CD8-positive, alpha-beta memory T cell (primary cell): ENCODE measurements at regions not wholly inside any gene's neighbourhood (a gene's known extent, or its start where the extent isn't known, plus 50 kb on each side); places are given as distances from the start of the nearest gene placed in this dataset.
"Not testable (repeated sequence)": the region's sequence is repeated elsewhere in the genome, so short reads cannot be mapped to it uniquely, and the experiment has no call there.

ENCODE experiments used
- CTCF ChIA-PET: fragments of 350-600 bp; sonication (Branson Sonifier 250); formaldehyde crosslinking; loops from one replicate; lab custom pipeline; 2021; ENCODE audit warnings: antibody characterized with exemption; lab: Charles Lee
- POLR2A ChIA-PET: fragments of 350-600 bp; sonication (Branson Sonifier 250); formaldehyde crosslinking; loops from one replicate; lab custom pipeline; 2021; ENCODE audit warnings: antibody characterized with exemption; lab: Charles Lee
- DNase-seq, 5 donors: peaks; one replicate each; pipeline versions ENCODE4 v3.0.0 to v3.0.0-alpha.2; 2020 to 2022; ENCODE audit warnings: mixed read lengths in 1 of 5
- H3K27ac ChIP-seq: one replicate; pipeline ENCODE4 v1.7.0; 2013; ENCODE audit warnings: low read depth, mild to moderate bottlenecking, low read length, moderate library complexity
- H3K27me3 ChIP-seq: 2 replicates; pipeline ENCODE4 v1.7.0; 2013; ENCODE audit warnings: low read length, mild to moderate bottlenecking; ENCODE audit not compliant: insufficient read depth, poor library complexity, severe bottlenecking
- H3K36me3 ChIP-seq: 2 replicates; pipeline ENCODE4 v1.7.0; 2013; ENCODE audit warnings: mild to moderate bottlenecking, low read length, moderate library complexity; ENCODE audit not compliant: insufficient read depth
- H3K4me1 ChIP-seq: 2 replicates; pipeline ENCODE4 v1.7.0; 2013; ENCODE audit warnings: mild to moderate bottlenecking, low read length, moderate library complexity; ENCODE audit not compliant: insufficient read depth
- H3K4me3 ChIP-seq: 2 replicates; pipeline ENCODE4 v1.7.0; 2013; ENCODE audit warnings: mild to moderate bottlenecking, low read length
- H3K9me3 ChIP-seq: 2 replicates; pipeline ENCODE4 v1.7.0; 2013; ENCODE audit warnings: mild to moderate bottlenecking, low read length
- H3K27ac Mint-ChIP-seq, 8 donors: one replicate each; pipeline ENCODE4 v1.8.0; 2020 to 2021; ENCODE audit warnings: mixed read lengths in 8 of 8, mild to moderate bottlenecking in 6 of 8, inconsistent platforms in 3 of 8, moderate library complexity in 3 of 8
- H3K27me3 Mint-ChIP-seq, 2 donors: one replicate each; pipeline ENCODE4 v1.8.0; 2020 to 2021; ENCODE audit warnings: mixed read lengths in 2 of 2, mild to moderate bottlenecking in 1 of 2, moderate library complexity in 1 of 2
- H3K36me3 Mint-ChIP-seq, 3 donors: one replicate each; pipeline ENCODE4 v1.8.0; 2020 to 2021; ENCODE audit warnings: mixed read lengths in 3 of 3, inconsistent platforms in 1 of 3, mild to moderate bottlenecking in 1 of 3
- H3K4me1 Mint-ChIP-seq, 3 donors: one replicate each; pipeline ENCODE4 v1.8.0; 2020 to 2021; ENCODE audit warnings: mixed read lengths in 3 of 3, inconsistent platforms in 1 of 3, mild to moderate bottlenecking in 1 of 3
- H3K4me3 Mint-ChIP-seq, 7 donors: one replicate each; pipeline ENCODE4 v1.8.0; 2020 to 2021; ENCODE audit warnings: mixed read lengths in 7 of 7, mild to moderate bottlenecking in 6 of 7, moderate library complexity in 4 of 7, inconsistent platforms in 2 of 7
- H3K9me3 Mint-ChIP-seq, 5 donors: one replicate each; pipeline ENCODE4 v1.8.0; 2020 to 2022; ENCODE audit warnings: mixed read lengths in 5 of 5, mild to moderate bottlenecking in 3 of 5, moderate library complexity in 2 of 5, inconsistent platforms in 1 of 5

GRCh38 chr2:17355608-17356329 lies 162.5 kb downstream of the RAD51AP2 start:
- CTCF ChIA-PET, result no interaction called here
- no peak overlapping the region for H3K4me3 Mint-ChIP-seq
- Histone ChIP-seq H3K27me3 (no peaks in the 10 kb centered on the region), H3K27ac (no peak overlapping the region), H3K36me3 (no peaks in the 10 kb centered on the region), H3K4me3 (no peak overlapping the region), H3K9me3 (no peaks in the 10 kb centered on the region), H3K4me1 (no peaks in the 10 kb centered on the region)
- no peak for DNase-seq
- POLR2A ChIA-PET, result no interaction called here
- no peaks in the 10 kb centered on the region for H3K36me3 Mint-ChIP-seq
- H3K9me3 Mint-ChIP-seq, result peaks cover 0 to 12% (median 6%) of the 10 kb centered on the region in 5 donors
- no peaks in the 10 kb centered on the region for H3K27me3 Mint-ChIP-seq
- H3K27ac Mint-ChIP-seq, result no peak overlapping the region
- no peaks in the 10 kb centered on the region for H3K4me1 Mint-ChIP-seq

- Mint-ChIP-seq H3K27ac (no peak overlapping the region), H3K4me3 (no peak overlapping the region), H3K36me3 (no peaks in the 10 kb centered on the region), H3K9me3 (peaks cover 0 to 16% (median 3%) of the 10 kb centered on the region in 5 donors), H3K27me3 (no peaks in the 10 kb centered on the region), H3K4me1 (no peaks in the 10 kb centered on the region)
- no peaks in the 10 kb centered on the region for H3K36me3 ChIP-seq
- ChIA-PET POLR2A (no interaction called here), CTCF (no interaction called here)
- no peaks in the 10 kb centered on the region for H3K27me3 ChIP-seq
- H3K4me1 ChIP-seq, result no peaks in the 10 kb centered on the region
- H3K27ac ChIP-seq, result no peak overlapping the region
- no peaks in the 10 kb centered on the region for H3K9me3 ChIP-seq
- no peak for DNase-seq
- no peak overlapping the region for H3K4me3 ChIP-seq
Observed at GRCh38 chr2:17353263-17353662, 165.0 kb downstream of the RAD51AP2 start.

GRCh38 chr2:17342692-17343091 lies 175.5 kb downstream of the RAD51AP2 start:
- H3K4me3 Mint-ChIP-seq, H3K9me3 ChIP-seq, CTCF ChIA-PET, H3K36me3 ChIP-seq, H3K27ac ChIP-seq, H3K36me3 Mint-ChIP-seq, POLR2A ChIA-PET, H3K9me3 Mint-ChIP-seq, H3K27ac Mint-ChIP-seq, H3K27me3 ChIP-seq, DNase-seq, H3K4me1 ChIP-seq, H3K27me3 Mint-ChIP-seq, H3K4me1 Mint-ChIP-seq, H3K4me3 ChIP-seq: not testable (repeated sequence)

- Histone ChIP-seq H3K27me3 (no peaks in the 10 kb centered on the region), H3K4me1 (no peaks in the 10 kb centered on the region), H3K36me3 (no peaks in the 10 kb centered on the region), H3K4me3 (no peak overlapping the region), H3K9me3 (no peaks in the 10 kb centered on the region), H3K27ac (no peak overlapping the region)
- H3K27me3 Mint-ChIP-seq, result peaks cover 0 to 2% of the 10 kb centered on the region in 2 donors
- DNase-seq, result no peak
- CTCF ChIA-PET, result no interaction called here
- H3K27ac Mint-ChIP-seq, result no peak overlapping the region
- no peaks in the 10 kb centered on the region for H3K36me3 Mint-ChIP-seq
- peaks cover 3 to 12% (median 4%) of the 10 kb centered on the region in 5 donors for H3K9me3 Mint-ChIP-seq
- H3K4me3 Mint-ChIP-seq, result no peak overlapping the region
- H3K4me1 Mint-ChIP-seq, result no peaks in the 10 kb centered on the region
- POLR2A ChIA-PET, result no interaction called here
Observed at GRCh38 chr2:17337507-17337906, 180.7 kb downstream of the RAD51AP2 start.

GRCh38 chr2:17336458-17336857 lies 181.8 kb downstream of the RAD51AP2 start:
- Histone ChIP-seq H3K9me3 (no peaks in the 10 kb centered on the region), H3K4me3 (no peak overlapping the region), H3K27me3 (no peaks in the 10 kb centered on the region), H3K27ac (no peak overlapping the region), H3K4me1 (no peaks in the 10 kb centered on the region), H3K36me3 (no peaks in the 10 kb centered on the region)
- Mint-ChIP-seq H3K4me3 (no peak overlapping the region), H3K9me3 (peaks cover 0 to 16% (median 3%) of the 10 kb centered on the region in 5 donors), H3K27me3 (peaks cover 0 to 2% of the 10 kb centered on the region in 2 donors), H3K27ac (no peak overlapping the region), H3K36me3 (no peaks in the 10 kb centered on the region), H3K4me1 (no peaks in the 10 kb centered on the region)
- POLR2A ChIA-PET, result no interaction called here
- CTCF ChIA-PET, result no interaction called here
- no peak for DNase-seq

GRCh38 chr2:17334300-17334699 lies 183.9 kb downstream of the RAD51AP2 start:
- Mint-ChIP-seq H3K4me1 (no peaks in the 10 kb centered on the region), H3K27me3 (no peaks in the 10 kb centered on the region), H3K36me3 (no peaks in the 10 kb centered on the region), H3K9me3 (peaks cover 0 to 16% (median 4%) of the 10 kb centered on the region in 5 donors), H3K4me3 (no peak overlapping the region), H3K27ac (no peak overlapping the region)
- H3K27ac ChIP-seq, result no peak overlapping the region
- no peaks in the 10 kb centered on the region for H3K27me3 ChIP-seq
- H3K4me3 ChIP-seq, result no peak overlapping the region
- no peak for DNase-seq
- H3K9me3 ChIP-seq, result no peaks in the 10 kb centered on the region
- POLR2A ChIA-PET, result no interaction called here
- no peaks in the 10 kb centered on the region for H3K36me3 ChIP-seq
- no peaks in the 10 kb centered on the region for H3K4me1 ChIP-seq
- CTCF ChIA-PET, result no interaction called here

- H3K9me3 ChIP-seq, result no peaks in the 10 kb centered on the region
- no peaks in the 10 kb centered on the region for H3K36me3 Mint-ChIP-seq
- peaks cover 0 to 16% (median 5%) of the 10 kb centered on the region in 5 donors for H3K9me3 Mint-ChIP-seq
- no peak overlapping the region for H3K4me3 ChIP-seq
- no peak for DNase-seq
- no peaks in the 10 kb centered on the region for H3K27me3 ChIP-seq
- ChIA-PET CTCF (no interaction called here), POLR2A (no interaction called here)
- no peak overlapping the region for H3K4me3 Mint-ChIP-seq
- no peaks in the 10 kb centered on the region for H3K4me1 Mint-ChIP-seq
- no peak overlapping the region for H3K27ac ChIP-seq
- H3K27me3 Mint-ChIP-seq, result no peaks in the 10 kb centered on the region
- H3K27ac Mint-ChIP-seq, result no peak overlapping the region
- no peaks in the 10 kb centered on the region for H3K4me1 ChIP-seq
- H3K36me3 ChIP-seq, result no peaks in the 10 kb centered on the region
Observed at GRCh38 chr2:17331636-17332035, 186.6 kb downstream of the RAD51AP2 start.

GRCh38 chr2:17328161-17328560 lies 190.1 kb downstream of the RAD51AP2 start:
- Histone ChIP-seq H3K9me3 (no peaks in the 10 kb centered on the region), H3K4me1 (no peaks in the 10 kb centered on the region), H3K4me3 (no peak overlapping the region), H3K36me3 (no peaks in the 10 kb centered on the region), H3K27me3 (no peaks in the 10 kb centered on the region), H3K27ac (no peak overlapping the region)
- ChIA-PET CTCF (no interaction called here), POLR2A (no interaction called here)
- Mint-ChIP-seq H3K9me3 (peaks cover 0 to 18% (median 10%) of the 10 kb centered on the region in 5 donors), H3K4me1 (no peaks in the 10 kb centered on the region), H3K27me3 (no peaks in the 10 kb centered on the region), H3K36me3 (no peaks in the 10 kb centered on the region), H3K4me3 (no peak overlapping the region), H3K27ac (no peak overlapping the region)
- DNase-seq, result no peak
